ENCODE measurements at regions not wholly inside any gene's neighbourhood (a gene's known extent, or its start where the extent isn't known, plus 50 kb on each side); places are given as distances from the start of the nearest gene placed in this dataset.

DNA sequence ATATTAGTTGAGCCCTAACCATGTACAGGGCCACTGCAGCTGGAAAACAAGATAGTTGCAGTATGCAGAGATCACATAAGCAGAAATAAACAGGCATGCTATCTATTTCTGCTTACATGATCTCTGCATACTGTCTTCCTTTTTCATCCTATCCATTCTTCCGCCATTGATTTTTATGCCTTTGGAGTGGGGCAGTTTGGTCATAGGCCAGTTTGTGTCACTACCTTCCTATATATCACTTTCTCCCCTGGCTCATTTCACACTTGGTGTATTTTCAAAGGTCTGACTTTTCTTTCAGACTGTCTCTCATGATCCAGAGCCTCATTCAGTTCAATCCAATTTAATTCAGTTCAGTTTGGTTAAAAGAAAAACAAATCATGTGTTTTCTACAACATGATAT is 829.6 kb downstream of the KCNA4 start:
- TF ChIP-seq, protein P1, sequence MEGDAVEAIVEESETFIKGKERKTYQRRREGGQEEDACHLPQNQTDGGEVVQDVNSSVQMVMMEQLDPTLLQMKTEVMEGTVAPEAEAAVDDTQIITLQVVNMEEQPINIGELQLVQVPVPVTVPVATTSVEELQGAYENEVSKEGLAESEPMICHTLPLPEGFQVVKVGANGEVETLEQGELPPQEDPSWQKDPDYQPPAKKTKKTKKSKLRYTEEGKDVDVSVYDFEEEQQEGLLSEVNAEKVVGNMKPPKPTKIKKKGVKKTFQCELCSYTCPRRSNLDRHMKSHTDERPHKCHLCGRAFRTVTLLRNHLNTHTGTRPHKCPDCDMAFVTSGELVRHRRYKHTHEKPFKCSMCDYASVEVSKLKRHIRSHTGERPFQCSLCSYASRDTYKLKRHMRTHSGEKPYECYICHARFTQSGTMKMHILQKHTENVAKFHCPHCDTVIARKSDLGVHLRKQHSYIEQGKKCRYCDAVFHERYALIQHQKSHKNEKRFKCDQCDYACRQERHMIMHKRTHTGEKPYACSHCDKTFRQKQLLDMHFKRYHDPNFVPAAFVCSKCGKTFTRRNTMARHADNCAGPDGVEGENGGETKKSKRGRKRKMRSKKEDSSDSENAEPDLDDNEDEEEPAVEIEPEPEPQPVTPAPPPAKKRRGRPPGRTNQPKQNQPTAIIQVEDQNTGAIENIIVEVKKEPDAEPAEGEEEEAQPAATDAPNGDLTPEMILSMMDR (conservative IDR thresholded peaks at IDR 0.05; ENCODE audit: low read depth, low read length) = no peak

DNA sequence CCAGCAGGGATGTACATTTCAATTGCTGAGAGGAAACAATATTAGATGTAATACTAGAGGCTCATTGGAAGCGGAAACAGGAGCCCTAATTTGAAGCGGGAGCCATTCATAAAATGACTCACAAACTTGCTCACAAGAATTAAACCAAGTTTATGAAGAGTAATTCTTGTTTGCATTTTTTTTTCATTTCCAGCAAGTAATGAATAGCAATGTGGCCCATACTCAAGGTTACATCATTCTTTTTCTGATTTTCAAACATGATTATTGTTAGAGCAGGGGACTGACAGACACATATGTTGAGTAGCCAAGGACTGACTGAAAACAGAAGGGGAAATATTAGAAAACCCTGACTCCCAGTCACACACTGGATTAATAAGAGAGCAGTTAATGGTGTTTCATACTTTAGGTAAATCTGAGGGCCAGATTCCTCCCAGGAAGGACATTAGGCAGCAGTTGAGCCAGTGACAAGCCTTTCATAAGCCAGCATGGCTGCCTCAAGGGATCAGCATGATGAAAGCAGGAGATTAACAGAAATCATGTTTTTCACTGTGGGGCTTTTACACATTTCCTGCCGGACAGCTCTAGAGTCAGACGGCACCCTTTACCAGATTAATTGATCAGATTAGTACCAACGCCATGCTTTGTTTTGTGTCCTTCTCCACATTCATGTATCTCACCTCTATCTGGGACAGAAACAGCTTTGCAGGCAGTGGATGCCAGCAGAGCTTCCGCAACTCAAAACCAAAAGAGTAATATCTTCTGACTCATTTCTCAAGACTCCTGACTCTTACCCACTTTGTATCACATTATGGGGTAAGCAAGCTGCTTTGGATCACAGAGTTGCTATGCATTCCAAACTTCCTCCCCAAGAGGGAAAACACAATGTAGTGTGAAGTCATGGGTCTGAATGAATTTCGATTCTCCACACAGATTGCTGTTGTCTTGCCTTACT is 831.6 kb downstream of the KCNA4 start:
- DNase-seq (ENCODE audit: low read depth) = peak; percentile 97
- H3K4me3 ChIP-seq (ENCODE audit: low read depth, low read length) = no peak overlapping the region
- TF ChIP-seq, protein P1 (conservative IDR thresholded peaks at IDR 0.05; ENCODE audit: low read depth, low read length) = no peak

More for the DNA sequence above, 829.6 kb downstream of the KCNA4 start:
- no peak for DNase-seq (ENCODE audit: low read depth)
- no peak overlapping the region for H3K4me3 ChIP-seq (ENCODE audit: low read depth, low read length)

DNA sequence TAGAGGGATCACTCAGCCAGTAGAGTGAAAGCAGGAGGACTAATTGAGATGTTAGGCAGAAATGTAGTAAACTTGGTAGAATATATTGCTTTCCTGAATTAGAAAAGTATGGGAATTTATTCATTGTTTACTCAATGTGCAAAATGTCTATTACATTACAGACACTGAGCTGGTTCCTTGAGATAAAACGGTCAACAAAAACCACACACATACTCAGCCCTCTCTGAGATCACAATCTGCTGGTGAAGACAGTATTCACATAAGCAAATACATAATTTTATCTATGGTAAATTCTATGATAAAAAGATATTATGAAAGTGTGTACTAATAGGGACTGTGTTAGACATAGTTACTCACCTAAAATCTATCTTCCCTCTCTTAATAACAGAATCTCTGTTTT is 833.5 kb downstream of the KCNA4 start:
- no peak overlapping the region for H3K4me3 ChIP-seq (ENCODE audit: low read depth, low read length)
- TF ChIP-seq, protein P1 (conservative IDR thresholded peaks at IDR 0.05; ENCODE audit: low read depth, low read length) = no peak
- peak; percentile 37 for DNase-seq (ENCODE audit: low read depth)

DNA sequence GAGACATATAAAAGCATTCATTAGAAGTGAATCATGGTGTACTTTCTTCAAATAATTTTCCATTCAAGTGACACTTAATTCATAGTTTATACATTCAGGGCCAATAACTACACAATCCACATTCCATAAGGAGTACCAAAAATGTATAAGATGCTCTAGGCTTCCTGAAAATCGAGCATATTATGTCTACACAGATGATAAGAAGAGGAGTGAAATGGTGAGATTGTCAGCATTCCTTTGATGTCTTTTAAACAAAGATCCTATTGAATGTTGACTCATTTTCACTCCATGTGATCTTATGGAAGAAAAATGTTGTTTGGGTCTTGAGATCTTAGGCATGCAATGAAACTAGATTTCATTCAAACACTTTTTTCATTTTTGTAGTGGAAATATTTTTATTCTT is 843.2 kb downstream of the KCNA4 start:
- DNase-seq (ENCODE audit: low read depth) = peak; percentile 92
- TF ChIP-seq, protein P1 (conservative IDR thresholded peaks at IDR 0.05; ENCODE audit: low read depth, low read length) = no peak
- no peak overlapping the region for H3K4me3 ChIP-seq (ENCODE audit: low read depth, low read length)

DNA sequence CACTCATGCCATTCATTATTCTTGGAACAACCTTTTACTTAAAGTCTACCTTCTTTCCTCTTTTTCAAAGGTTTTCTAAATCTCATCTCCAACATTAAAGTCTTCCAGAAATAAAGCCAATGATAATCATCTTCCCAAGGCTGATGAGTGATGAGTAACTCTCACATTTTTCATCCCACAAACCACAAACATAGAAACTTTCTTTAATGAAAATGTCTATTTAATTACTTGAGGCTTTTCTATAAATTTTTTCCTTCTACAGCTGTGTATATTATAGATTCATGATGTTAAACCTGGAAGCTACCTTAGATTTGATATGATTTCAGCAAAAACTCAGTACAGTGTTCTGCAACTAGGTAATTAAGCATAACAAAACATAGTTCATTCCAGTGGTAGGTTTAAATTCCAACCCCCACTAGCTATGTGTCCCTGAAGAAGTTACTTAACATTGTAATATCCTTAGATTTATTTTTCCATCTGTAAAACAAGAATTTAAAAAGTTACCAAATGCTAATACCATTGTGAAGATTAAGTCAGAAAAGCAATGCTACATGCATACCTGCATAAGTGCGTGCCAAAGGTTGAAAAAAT is 845.4 kb downstream of the KCNA4 start:
- peak; percentile 51 for DNase-seq (ENCODE audit: low read depth)
- H3K4me3 ChIP-seq (ENCODE audit: low read depth, low read length) = no peak overlapping the region
- TF ChIP-seq, protein P1 (conservative IDR thresholded peaks at IDR 0.05; ENCODE audit: low read depth, low read length) = no peak

DNA sequence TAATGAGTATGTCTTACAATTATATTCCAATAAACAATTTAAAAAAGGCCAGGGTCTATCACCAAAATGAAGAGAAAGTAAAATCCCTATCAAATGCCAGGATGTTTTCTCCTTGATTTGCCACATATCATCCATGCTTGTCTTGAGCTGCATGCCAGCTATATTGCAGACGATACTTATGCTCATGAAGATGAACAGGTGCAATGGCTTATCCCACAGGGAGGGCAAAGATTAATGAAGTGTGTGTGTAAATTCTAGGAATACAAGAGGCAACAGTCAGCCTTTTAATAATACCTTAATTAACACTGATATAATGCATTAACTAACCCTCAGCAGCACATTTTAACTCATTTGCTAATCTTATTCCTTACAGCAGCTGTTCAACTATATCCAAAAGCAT is 850.5 kb downstream of the KCNA4 start:
- DNase-seq (ENCODE audit: low read depth) = no peak
- TF ChIP-seq, protein P1 (conservative IDR thresholded peaks at IDR 0.05; ENCODE audit: low read depth, low read length) = no peak
- no peak overlapping the region for H3K4me3 ChIP-seq (ENCODE audit: low read depth, low read length)

Measured in choroid plexus epithelial cell (primary cell).